HFF-Myc (cell line): ENCODE measurements at regions not wholly inside any gene's neighbourhood (a gene's known extent, or its start where the extent isn't known, plus 50 kb on each side); places are given as distances from the start of the nearest gene placed in this dataset.

ENCODE experiments used
- DNase-seq: peaks from one replicate; pipeline ENCODE4 v3.0.0-alpha.2; 2011; ENCODE audit warnings: low read depth; ENCODE audit errors: extremely low read depth
- H3K4me3 ChIP-seq: replicated peaks from 2 replicates; pipeline ENCODE4 v1.5.1; 2011; ENCODE audit warnings: low read depth, mild to moderate bottlenecking, control low read depth, low read length
- TF ChIP-seq, protein P1 (sequence below): IDR thresholded peaks from 2 replicates; pipeline ENCODE4 v1.5.1; 2012; ENCODE audit warnings: mild to moderate bottlenecking, low read depth, low read length, control low read depth; ENCODE audit errors: missing control alignments

DNA sequence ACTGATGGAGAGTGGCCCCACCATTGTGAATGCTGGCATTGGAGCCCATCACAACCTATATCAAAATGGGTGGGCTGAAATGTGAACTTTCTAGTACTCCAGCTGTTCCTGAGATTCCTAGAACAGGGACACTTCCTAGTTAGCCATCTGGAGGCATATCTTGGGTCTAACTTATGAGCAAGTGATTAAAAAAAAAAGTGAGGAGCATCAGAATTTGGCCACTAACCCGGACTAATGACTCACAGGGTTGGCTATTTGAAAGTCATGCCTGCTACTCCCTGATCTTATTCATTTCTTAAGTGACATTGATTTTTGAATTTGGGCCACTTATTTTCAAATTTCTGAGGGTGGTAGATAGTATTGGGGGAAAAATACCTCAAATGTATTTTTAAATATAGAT is 216.6 kb downstream of the HRH4 start:
- TF ChIP-seq, protein P1, sequence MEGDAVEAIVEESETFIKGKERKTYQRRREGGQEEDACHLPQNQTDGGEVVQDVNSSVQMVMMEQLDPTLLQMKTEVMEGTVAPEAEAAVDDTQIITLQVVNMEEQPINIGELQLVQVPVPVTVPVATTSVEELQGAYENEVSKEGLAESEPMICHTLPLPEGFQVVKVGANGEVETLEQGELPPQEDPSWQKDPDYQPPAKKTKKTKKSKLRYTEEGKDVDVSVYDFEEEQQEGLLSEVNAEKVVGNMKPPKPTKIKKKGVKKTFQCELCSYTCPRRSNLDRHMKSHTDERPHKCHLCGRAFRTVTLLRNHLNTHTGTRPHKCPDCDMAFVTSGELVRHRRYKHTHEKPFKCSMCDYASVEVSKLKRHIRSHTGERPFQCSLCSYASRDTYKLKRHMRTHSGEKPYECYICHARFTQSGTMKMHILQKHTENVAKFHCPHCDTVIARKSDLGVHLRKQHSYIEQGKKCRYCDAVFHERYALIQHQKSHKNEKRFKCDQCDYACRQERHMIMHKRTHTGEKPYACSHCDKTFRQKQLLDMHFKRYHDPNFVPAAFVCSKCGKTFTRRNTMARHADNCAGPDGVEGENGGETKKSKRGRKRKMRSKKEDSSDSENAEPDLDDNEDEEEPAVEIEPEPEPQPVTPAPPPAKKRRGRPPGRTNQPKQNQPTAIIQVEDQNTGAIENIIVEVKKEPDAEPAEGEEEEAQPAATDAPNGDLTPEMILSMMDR, result no peak
- DNase-seq, result no peak
- no peak overlapping the region for H3K4me3 ChIP-seq

DNA sequence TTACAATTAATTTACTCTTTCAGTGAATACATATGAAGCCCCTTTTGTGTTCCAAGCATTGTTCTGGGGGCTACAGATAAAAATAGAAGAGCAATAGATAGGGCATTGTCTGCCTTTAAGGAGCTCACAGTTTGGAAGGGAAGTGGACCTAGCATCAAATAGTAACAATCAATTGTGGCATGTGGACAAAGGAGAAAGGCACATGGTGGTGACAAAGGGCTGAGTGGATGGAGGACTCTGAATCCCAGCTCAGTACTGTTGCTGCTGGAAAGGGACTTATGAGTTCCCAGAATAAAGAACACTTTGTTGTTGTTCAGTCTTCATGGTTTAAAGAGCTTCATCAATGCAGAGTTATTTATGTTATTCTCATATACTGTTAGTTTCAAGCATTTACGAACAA is 217.7 kb downstream of the HRH4 start:
- TF ChIP-seq, protein P1, result no peak
- no peak overlapping the region for H3K4me3 ChIP-seq
- no peak for DNase-seq

DNA sequence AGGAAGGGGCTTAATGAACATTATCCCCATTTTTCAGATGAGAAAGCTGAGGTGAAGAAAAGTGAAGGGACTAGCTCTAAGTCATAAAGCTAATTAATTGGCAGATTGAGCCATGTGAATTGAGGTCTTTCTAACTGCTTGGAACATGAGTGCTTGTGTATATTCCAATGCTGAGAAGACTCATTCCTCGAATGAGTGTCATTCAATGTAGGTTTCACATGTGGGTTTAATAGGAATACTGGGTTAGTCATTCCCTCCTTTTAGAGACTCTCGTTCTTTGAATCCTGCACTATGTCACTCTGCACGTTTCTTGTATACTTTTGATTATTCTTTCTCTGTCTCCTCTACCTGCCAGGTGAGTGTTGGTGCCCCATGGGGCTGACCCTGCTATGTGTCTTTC is 218.2 kb downstream of the HRH4 start:
- no peak overlapping the region for H3K4me3 ChIP-seq
- no peak for DNase-seq
- TF ChIP-seq, protein P1, result no peak

DNA sequence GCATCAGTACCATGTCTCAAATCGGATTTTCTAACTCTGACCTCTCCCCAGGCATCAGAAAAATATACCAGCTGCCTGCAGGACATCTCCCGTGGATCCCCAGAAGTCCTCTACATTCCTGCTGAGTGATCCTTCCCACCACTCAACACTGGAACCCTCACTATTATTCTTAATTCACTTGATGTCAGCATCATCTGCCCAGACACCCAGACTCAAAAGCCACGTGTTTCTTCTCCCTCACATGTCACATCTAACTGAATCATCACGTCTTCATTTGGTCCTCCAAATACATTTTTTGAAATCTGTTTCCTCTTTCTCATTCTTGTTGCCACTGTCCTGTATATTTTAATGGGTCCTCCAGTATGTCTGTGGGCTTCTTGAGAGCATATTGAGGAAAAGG is 218.6 kb downstream of the HRH4 start:
- no peak for DNase-seq
- TF ChIP-seq, protein P1, result no peak

DNA sequence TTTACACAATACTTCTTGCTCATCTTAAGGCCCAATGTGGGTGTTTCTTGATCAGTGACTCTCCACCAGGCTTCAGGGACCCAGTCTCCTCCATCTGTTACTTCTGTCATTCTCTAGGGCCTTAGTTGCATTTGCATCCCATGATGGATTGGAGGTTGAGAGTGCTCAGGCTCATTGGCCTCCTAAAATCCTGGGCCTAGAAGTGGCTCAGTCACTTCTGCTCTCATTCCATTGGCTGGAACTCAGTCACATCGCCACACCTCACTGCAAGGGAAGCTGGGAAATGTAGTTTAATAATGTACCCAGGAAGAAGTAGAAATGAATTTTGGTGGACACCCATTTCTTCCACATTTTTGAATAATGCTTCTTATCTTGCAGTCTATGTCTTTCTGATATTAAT is 223.5 kb downstream of the HRH4 start:
- no peak for DNase-seq
- no peak overlapping the region for H3K4me3 ChIP-seq
- TF ChIP-seq, protein P1, result no peak

More for the DNA sequence above, 218.6 kb downstream of the HRH4 start:
- H3K4me3 ChIP-seq, result no peak overlapping the region

DNA sequence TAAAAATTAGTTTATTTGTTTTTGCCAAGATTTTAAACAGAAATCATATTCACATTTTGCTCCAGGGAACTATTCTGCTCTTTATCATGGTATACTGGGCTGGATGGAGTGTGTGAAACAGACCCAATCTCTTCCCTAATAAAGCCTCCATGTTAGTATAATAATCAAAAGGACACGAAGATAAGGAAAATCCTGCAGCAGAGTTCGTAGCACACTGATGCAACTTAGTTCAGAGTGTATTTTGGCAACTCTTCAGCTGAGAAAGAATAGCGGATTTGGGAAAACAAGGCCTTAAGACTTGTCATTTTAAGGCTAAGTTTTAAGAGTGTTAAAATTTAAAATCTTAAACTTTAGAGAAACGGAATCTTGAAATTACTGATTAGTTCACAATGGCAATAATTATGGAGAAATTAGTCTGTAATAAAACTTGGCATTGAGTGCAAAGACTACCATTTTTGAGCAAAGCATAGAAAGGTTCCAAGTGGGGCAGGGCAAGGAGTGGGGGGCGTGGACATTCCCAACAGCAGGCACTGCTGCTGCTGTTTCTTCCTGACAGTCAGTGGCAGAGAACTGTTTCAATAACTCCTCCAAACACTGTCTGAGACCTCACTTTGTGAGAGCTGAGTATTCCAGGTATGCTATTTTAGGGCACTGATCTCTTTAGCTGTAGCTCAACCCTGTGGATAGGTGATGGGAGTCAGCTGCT is 225.0 kb downstream of the HRH4 start:
- TF ChIP-seq, protein P1, result no peak
- H3K4me3 ChIP-seq, result no peak overlapping the region
- no peak for DNase-seq

DNA sequence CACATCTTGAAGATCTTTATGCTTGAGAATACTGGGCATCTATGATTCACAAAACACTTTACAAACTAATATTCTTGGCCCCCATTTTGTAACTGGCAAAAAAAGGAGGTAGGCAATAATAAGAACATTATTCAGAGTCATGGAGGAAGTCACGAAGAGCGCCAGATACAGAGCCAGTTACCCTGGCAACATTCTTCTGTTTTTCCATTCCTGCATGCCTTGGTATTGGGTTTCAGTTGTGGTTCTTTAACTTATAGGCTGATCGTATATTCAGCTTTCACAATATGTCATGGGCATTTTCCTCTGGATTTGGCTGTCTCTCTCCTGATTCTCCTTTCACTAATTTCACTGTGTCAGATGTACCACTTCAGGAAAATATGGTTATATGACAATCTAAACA is 234.7 kb downstream of the HRH4 start:
- TF ChIP-seq, protein P1, result no peak
- H3K4me3 ChIP-seq, result no peak overlapping the region
- DNase-seq, result peak; percentile 49
